HG03457 (cell line): ENCODE measurements at regions not wholly inside any gene's neighbourhood (a gene's known extent, or its start where the extent isn't known, plus 50 kb on each side); places are given as distances from the start of the nearest gene placed in this dataset.
A peak's percentile ranks its signal among the peaks of the same experiment; 100 is the strongest.

Source experiments
- ATAC-seq: cut with Tn5 transposase; IDR thresholded peaks from one replicate; pipeline ENCODE4 v1.9.1; 2021; ENCODE audit warnings: moderate number of reproducible peaks; ENCODE audit not compliant: unreplicated experiment

- no peak for ATAC-seq
These were observed 66.7 kb upstream of the EZH2 start for GRCh38 chr7:148950806-148951205.

DNA sequence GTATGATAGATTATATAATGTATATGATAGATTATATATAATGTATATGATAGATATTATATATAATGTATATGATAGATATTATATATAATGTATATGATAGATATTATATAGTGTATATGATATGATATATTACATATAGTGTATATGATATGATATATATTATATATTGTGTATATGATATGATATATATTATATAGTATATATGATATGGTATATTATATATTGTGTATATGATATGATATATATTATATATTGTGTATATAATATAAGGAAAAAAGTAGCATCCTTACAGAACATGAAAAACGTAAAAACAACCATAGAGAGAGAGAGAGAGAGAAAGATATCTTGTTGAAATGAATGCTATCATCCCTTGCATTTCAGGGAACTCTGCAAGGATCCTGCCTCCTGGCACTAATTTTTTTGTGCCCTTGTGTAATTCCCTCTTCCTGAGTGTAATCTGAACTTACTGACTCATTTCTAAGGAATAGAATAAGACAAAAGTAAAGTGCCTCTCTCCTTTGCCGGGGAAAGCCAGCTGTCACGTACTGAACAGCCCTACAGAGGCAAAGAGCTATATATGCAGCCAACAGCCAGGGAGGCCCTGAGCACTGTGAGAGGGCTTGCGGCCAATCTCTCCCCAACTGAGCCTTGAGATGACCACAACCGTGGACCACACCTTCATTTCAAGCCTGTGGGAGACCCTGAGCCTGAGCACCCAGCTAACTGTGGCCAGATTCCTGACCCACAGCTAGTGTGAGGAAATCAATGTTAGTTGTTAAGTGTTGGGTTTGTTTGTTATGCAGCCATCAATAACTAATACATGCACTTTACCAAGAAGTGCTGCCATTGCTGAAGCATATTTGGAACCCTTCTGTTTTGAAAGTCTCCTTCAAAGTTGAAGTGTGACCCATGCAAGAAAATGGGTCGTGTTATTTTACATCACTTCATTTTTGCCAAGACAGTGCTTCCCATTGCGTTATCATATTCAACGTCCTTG lies 61.1 kb upstream of the EZH2 start:
- no peak for ATAC-seq

- no peak for ATAC-seq
These were observed 57.6 kb upstream of the EZH2 start for GRCh38 chr7:148941598-148942275.

DNA sequence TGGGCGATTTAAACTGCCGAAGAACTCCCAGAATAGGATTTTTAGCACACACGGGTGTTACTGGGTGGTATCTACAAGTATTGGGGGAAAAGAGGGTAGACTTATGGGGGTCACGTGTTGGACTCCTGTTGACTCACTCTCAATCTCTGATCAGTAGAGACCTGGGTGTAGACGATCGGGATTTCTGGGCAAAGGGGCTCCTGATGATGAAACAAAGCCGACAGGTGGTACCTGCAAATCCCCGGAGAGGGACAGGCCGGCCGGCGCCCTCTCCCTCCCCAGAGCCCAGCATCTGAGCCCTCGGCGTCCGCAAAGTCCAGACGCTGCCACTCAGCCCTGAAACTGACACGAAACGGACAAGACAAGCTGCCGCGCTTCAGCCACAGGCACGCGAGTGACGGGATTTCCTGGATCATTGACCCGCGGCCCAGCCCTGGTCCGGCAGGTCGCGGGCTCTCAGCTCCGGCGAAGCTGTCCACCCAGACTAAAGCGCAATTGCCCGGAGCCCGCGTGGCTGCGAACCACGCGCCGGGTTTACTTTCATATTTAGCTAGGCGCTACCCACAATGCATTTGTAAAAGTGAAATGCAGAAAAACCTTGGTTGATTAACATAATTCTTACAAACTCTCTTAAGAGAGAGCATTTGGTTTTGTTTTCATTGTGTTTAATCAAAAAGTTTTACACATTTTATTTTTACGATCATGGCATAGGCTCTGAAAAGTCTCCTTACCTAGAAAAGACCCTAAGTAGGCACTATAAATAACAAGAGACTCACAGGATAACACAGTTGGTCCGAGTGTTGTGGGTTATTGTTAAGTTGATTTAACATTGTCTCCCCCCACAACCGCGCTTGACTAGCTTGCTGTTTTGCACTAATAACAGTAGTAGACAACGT lies 56.9 kb upstream of the EZH2 start:
- ATAC-seq, result peak; percentile 71

DNA sequence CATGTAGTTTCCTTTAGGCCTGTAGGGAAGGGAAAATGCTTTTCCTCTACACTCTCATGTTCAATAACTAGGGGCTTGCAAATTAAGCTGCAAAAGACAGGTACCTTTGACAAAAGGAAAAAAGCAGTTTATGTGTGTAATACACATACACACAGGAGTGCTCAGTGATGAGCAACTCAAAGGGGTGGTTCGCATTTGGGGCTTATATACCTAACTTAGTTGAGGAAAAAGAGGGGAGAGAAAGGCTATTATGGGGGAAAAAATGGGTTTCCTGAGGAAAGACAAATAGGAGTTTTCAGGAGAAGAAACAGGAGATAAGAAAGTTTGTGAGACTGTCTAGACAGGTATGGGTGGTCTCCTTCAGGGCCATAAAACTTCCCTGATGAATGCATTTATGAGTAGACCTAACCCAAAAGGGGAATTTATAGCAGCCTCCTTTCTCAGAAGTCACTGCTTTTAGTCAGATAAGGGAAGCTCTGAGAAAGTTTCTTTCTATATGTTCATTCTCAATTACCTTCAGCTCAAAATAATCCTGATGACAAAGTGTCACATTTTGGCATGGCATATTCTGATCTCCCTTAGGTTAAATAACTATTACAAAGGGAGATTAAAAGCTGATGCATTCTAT lies 55.2 kb upstream of the EZH2 start:
- no peak for ATAC-seq

DNA sequence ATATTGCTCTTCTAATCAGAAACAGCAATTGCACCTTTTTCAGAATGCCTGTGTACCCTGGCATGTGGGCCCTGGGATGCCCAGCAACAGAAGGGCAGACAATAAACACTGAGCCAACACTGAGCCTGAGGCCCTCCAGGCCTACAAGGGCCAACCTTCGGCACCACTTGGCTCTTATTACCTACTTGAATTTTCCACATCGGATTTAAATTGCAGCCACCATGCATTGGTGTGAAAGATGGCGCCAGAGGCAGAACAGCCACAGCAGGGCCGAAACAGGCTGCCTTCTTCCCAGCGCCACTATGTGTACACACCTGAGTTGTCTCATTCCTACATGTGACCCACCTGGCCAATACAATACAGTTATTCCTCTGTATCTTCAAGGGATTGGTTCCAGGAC lies 51.4 kb upstream of the EZH2 start:
- ATAC-seq, result no peak
